T-helper 1 cell treated with Interleukin-12 subunit alpha and Interleukin-12 subunit beta and Interleukin-4 antibody, amounts not matched to agents 30 μg/mL and 1 μg/mL, for 36 hours (primary cell): ENCODE measurements at regions not wholly inside any gene's neighbourhood (a gene's known extent, or its start where the extent isn't known, plus 50 kb on each side); places are given as distances from the start of the nearest gene placed in this dataset.

ENCODE experiments used
- H3K27ac Mint-ChIP-seq: one replicate; pipeline ENCODE4 v1.8.0; 2021; ENCODE audit warnings: mild to moderate bottlenecking, mixed read lengths
- H3K27me3 Mint-ChIP-seq: one replicate; pipeline ENCODE4 v1.8.0; 2021; ENCODE audit warnings: low read depth, mixed read lengths
- H3K36me3 Mint-ChIP-seq: one replicate; pipeline ENCODE4 v1.8.0; 2021; ENCODE audit warnings: low read depth, mixed read lengths
- H3K4me1 Mint-ChIP-seq: one replicate; pipeline ENCODE4 v1.8.0; 2021; ENCODE audit warnings: low read depth, mixed read lengths
- H3K4me3 Mint-ChIP-seq: one replicate; pipeline ENCODE4 v1.8.0; 2021; ENCODE audit warnings: mild to moderate bottlenecking, moderate library complexity, mixed read lengths
- H3K9me3 Mint-ChIP-seq: one replicate; pipeline ENCODE4 v1.8.0; 2021; ENCODE audit warnings: mixed read lengths

DNA sequence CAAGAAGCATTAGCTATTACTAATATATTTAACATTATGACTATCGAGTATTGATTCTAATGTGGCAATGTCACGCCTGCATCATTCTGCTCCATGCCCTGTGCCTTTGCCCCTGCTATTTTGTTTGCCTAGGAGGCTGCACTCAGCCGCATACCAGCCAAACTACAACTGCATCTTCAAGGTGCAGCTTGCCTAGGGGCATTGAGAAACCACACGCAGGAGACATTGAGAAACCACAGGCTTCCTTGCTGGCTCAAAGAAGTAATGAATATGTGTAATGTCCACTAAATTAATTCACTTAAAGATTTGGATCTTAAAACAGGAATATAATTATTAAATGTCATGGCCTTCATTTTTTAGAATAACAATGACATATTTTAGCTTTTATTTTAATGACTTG, 683.6 kb upstream of the TENM3 start:
- Mint-ChIP-seq H3K4me3 (no peak overlapping the region), H3K27me3 (no peaks in the 10 kb centered on the region), H3K4me1 (no peaks in the 10 kb centered on the region), H3K36me3 (no peaks in the 10 kb centered on the region), H3K9me3 (no peaks in the 10 kb centered on the region), H3K27ac (no peak overlapping the region)

DNA sequence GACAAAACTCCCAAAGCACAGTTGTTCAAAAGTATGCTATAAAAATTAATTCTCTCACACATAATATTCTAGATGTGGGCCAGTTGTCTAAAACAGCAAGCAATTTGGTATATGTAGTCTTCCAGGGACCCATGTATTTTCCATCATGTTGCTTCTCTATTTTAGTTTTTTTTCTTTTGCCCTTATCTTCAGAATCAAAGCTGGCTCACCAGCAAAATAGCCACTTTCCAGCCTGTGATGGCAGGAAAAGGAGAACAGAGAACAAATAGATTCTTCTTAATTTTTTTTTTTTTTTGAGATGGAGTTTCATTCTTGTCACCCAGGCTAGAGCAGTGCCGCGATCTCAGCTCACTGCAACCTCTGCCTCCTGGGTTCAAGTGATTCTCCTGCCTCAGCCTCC, 680.8 kb upstream of the TENM3 start:
- Mint-ChIP-seq H3K4me1 (no peaks in the 10 kb centered on the region), H3K27ac (no peak overlapping the region)

GRCh38 chr4:181564625-181565024, 678.6 kb upstream of the TENM3 start:
- Mint-ChIP-seq H3K9me3 (no peaks in the 10 kb centered on the region), H3K4me3 (no peak overlapping the region), H3K36me3 (no peaks in the 10 kb centered on the region), H3K27ac (no peak overlapping the region), H3K4me1 (no peaks in the 10 kb centered on the region), H3K27me3 (no peaks in the 10 kb centered on the region)

More for the DNA sequence above, 680.8 kb upstream of the TENM3 start:
- Mint-ChIP-seq H3K36me3 (no peaks in the 10 kb centered on the region), H3K4me3 (no peak overlapping the region), H3K27me3 (no peaks in the 10 kb centered on the region), H3K9me3 (no peaks in the 10 kb centered on the region)

DNA sequence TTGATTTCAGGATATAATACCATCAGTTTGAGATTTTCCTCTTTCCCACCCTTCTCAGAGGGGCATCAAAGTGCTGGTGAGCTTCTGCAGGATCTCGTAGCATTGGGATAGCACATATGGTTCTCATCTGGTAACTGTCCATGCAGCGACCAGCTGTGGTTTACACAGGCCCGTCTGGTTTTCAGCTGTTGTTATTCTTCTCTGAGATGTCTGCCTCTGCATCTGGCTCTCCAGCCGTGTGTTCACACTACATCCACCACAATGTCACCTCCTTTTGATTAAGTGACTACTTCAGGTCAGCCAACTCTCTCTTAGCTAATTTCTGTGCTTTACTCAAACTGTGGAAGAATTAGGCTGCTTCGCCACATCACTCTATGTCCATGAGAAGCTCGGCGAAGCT, 676.7 kb upstream of the TENM3 start:
- no peaks in the 10 kb centered on the region for H3K9me3 Mint-ChIP-seq
- no peaks in the 10 kb centered on the region for H3K36me3 Mint-ChIP-seq
- H3K4me3 Mint-ChIP-seq, result no peak overlapping the region
- H3K4me1 Mint-ChIP-seq, result no peaks in the 10 kb centered on the region
- no peak overlapping the region for H3K27ac Mint-ChIP-seq
- H3K27me3 Mint-ChIP-seq, result no peaks in the 10 kb centered on the region

DNA sequence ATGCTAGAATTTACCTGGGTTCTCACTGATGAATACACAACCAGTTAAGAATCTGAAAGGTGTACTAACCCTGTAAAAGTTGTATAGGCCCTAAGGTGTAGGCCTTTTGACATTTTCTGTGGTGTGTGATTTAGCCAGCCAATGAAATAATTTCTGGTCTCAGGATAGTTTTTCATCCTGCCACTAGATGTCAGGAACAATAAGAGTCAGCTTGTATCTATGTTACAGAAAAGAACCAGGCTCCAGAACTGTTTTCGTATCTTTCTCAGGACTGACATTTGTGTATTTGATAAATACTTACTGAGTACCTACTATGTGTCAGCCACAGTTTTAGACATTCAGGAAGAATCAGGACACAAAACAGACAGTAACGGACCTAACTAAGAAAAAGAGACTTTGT, 673.6 kb upstream of the TENM3 start:
- Mint-ChIP-seq H3K4me1 (no peaks in the 10 kb centered on the region), H3K9me3 (no peaks in the 10 kb centered on the region), H3K36me3 (no peaks in the 10 kb centered on the region), H3K4me3 (no peak overlapping the region), H3K27ac (no peak overlapping the region), H3K27me3 (no peaks in the 10 kb centered on the region)

- no peaks in the 10 kb centered on the region for H3K27me3 Mint-ChIP-seq
- no peak overlapping the region for H3K27ac Mint-ChIP-seq
- no peak overlapping the region for H3K4me3 Mint-ChIP-seq
- H3K36me3 Mint-ChIP-seq, result no peaks in the 10 kb centered on the region
- no peaks in the 10 kb centered on the region for H3K4me1 Mint-ChIP-seq
- H3K9me3 Mint-ChIP-seq, result peaks cover 12% of the 10 kb centered on the region
Measured at GRCh38 chr4:181578911-181579310, 664.3 kb upstream of the TENM3 start.

- Mint-ChIP-seq H3K4me1 (no peaks in the 10 kb centered on the region), H3K27me3 (no peaks in the 10 kb centered on the region), H3K27ac (no peak overlapping the region), H3K9me3 (peaks cover 12% of the 10 kb centered on the region), H3K4me3 (no peak overlapping the region), H3K36me3 (no peaks in the 10 kb centered on the region)
Measured at GRCh38 chr4:181579486-181579885, 663.7 kb upstream of the TENM3 start.

DNA sequence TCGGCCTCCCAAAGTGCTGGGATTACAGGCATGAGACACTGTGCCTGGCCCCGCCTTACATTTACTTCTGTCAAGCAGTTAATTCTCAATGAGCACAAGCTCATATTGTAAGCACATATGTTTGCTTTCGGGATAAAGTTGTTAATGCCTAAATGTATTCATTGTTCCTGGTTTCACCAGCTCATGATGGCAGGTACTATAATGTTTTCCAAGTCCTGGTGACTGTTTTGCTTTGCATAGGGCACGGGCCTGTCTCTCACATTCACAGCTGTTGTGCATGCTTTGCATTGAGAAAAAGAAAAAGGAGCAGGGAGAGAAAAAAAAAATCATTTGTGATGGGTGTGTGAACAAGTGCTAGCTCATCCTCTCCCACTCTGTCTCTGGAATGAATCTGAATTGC, 661.2 kb upstream of the TENM3 start:
- Mint-ChIP-seq H3K27ac (no peak overlapping the region), H3K27me3 (no peaks in the 10 kb centered on the region), H3K36me3 (no peaks in the 10 kb centered on the region), H3K4me3 (no peak overlapping the region), H3K4me1 (no peaks in the 10 kb centered on the region), H3K9me3 (peaks cover 10% of the 10 kb centered on the region)

GRCh38 chr4:181582595-181582994, 660.6 kb upstream of the TENM3 start:
- Mint-ChIP-seq H3K4me3 (no peak overlapping the region), H3K4me1 (no peaks in the 10 kb centered on the region), H3K9me3 (peaks cover 14% of the 10 kb centered on the region), H3K36me3 (no peaks in the 10 kb centered on the region), H3K27me3 (no peaks in the 10 kb centered on the region), H3K27ac (no peak overlapping the region)

GRCh38 chr4:181588733-181589302, 654.4 kb upstream of the TENM3 start:
- no peak overlapping the region for H3K4me3 Mint-ChIP-seq
- no peaks in the 10 kb centered on the region for H3K36me3 Mint-ChIP-seq
- H3K27ac Mint-ChIP-seq, result no peak overlapping the region
- no peaks in the 10 kb centered on the region for H3K27me3 Mint-ChIP-seq
- peaks cover 1% of the 10 kb centered on the region for H3K4me1 Mint-ChIP-seq
- H3K9me3 Mint-ChIP-seq, result peaks cover 9% of the 10 kb centered on the region

GRCh38 chr4:181592221-181592745, 650.9 kb upstream of the TENM3 start:
- H3K4me1 Mint-ChIP-seq, result peaks cover 1% of the 10 kb centered on the region
- H3K4me3 Mint-ChIP-seq, result no peak overlapping the region
- no peaks in the 10 kb centered on the region for H3K36me3 Mint-ChIP-seq
- no peaks in the 10 kb centered on the region for H3K27me3 Mint-ChIP-seq
- peaks cover 9% of the 10 kb centered on the region for H3K9me3 Mint-ChIP-seq
- H3K27ac Mint-ChIP-seq, result no peak overlapping the region

GRCh38 chr4:181593703-181594102, 649.5 kb upstream of the TENM3 start:
- Mint-ChIP-seq H3K4me3 (no peak overlapping the region), H3K4me1 (peaks cover 1% of the 10 kb centered on the region), H3K27ac (no peak overlapping the region), H3K36me3 (no peaks in the 10 kb centered on the region), H3K27me3 (no peaks in the 10 kb centered on the region), H3K9me3 (peaks cover 8% of the 10 kb centered on the region)

DNA sequence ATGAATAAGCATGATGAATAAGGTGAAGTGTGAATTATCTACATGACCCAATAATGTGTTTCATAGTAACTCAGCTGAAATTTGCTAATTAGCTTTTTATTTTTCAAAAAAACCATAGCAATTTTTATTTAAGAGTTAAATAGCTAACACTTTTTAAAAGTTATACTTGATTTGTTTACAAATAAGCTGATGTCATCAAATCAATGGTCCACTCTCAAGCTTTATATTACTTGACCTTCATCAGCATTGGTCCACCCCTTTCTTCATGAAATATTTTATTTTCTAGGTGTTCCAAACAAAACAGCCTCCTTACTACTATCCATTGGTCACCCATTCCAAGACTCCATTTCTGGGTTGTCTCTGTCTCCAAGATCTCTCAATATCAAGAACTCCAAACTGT, 649.0 kb upstream of the TENM3 start:
- Mint-ChIP-seq H3K9me3 (peaks cover 6% of the 10 kb centered on the region), H3K27ac (no peak overlapping the region), H3K4me1 (peaks cover 1% of the 10 kb centered on the region), H3K4me3 (no peak overlapping the region), H3K36me3 (no peaks in the 10 kb centered on the region), H3K27me3 (no peaks in the 10 kb centered on the region)

GRCh38 chr4:181595716-181596115, 647.5 kb upstream of the TENM3 start:
- H3K36me3 Mint-ChIP-seq, result no peaks in the 10 kb centered on the region
- no peak overlapping the region for H3K4me3 Mint-ChIP-seq
- H3K4me1 Mint-ChIP-seq, result peaks cover 1% of the 10 kb centered on the region
- H3K9me3 Mint-ChIP-seq, result peaks cover 4% of the 10 kb centered on the region
- H3K27me3 Mint-ChIP-seq, result no peaks in the 10 kb centered on the region
- no peak overlapping the region for H3K27ac Mint-ChIP-seq

- H3K4me1 Mint-ChIP-seq, result no peaks in the 10 kb centered on the region
- no peaks in the 10 kb centered on the region for H3K27me3 Mint-ChIP-seq
- H3K9me3 Mint-ChIP-seq, result peaks cover 4% of the 10 kb centered on the region
- no peak overlapping the region for H3K4me3 Mint-ChIP-seq
- H3K36me3 Mint-ChIP-seq, result no peaks in the 10 kb centered on the region
- H3K27ac Mint-ChIP-seq, result no peak overlapping the region
Measured at GRCh38 chr4:181597766-181598165, 645.4 kb upstream of the TENM3 start.

GRCh38 chr4:181599134-181599533, 644.1 kb upstream of the TENM3 start:
- H3K4me3 Mint-ChIP-seq, result no peak overlapping the region
- no peaks in the 10 kb centered on the region for H3K36me3 Mint-ChIP-seq
- H3K9me3 Mint-ChIP-seq, result peaks cover 4% of the 10 kb centered on the region
- no peaks in the 10 kb centered on the region for H3K4me1 Mint-ChIP-seq
- no peaks in the 10 kb centered on the region for H3K27me3 Mint-ChIP-seq
- no peak overlapping the region for H3K27ac Mint-ChIP-seq
